ENCODE measurements at regions not wholly inside any gene's neighbourhood (a gene's known extent, or its start where the extent isn't known, plus 50 kb on each side); places are given as distances from the start of the nearest gene placed in this dataset.

- 40% methylated on average over 1 of the region's 1 CpG for WGBS (ENCODE audit: insufficient coverage)
- Histone ChIP-seq H3K4me3 (ENCODE audit: control extremely low read depth in 1 of 5, extremely low read depth in 1 of 5, insufficient read depth in 1 of 5, low read depth in 2 of 5, low read length in 4 of 5) (no peak overlapping the region), H4K20me1 (ENCODE audit: control insufficient read depth, insufficient read depth, low read length, poor library complexity, severe bottlenecking) (no peaks in the 10 kb centered on the region), H3K36me3 (replicated peaks in 1 of 2; ENCODE audit: control extremely low read depth in 1 of 2, control insufficient read depth in 1 of 2, extremely low read depth in 1 of 2, insufficient read depth in 2 of 2, low read length in 1 of 2) (no peaks in the 10 kb centered on the region), H3K27me3 (replicated peaks in 1 of 4; ENCODE audit: control extremely low read depth in 1 of 4, control insufficient read depth in 3 of 4, insufficient read depth in 4 of 4, low read length in 3 of 4) (no peaks in the 10 kb centered on the region), H3K27ac (ENCODE audit: low read length in 2 of 2) (no peak overlapping the region), H2AFZ (ENCODE audit: insufficient read depth, low read depth, low read length, poor library complexity, severe bottlenecking) (no peak overlapping the region), H3K4me1 (ENCODE audit: control insufficient read depth in 2 of 2, insufficient read depth in 2 of 2, low read length in 2 of 2) (no peaks in the 10 kb centered on the region), H3K9ac (ENCODE audit: low read length) (no peak overlapping the region), H3K79me2 (ENCODE audit: control insufficient read depth, insufficient read depth, low read length) (no peaks in the 10 kb centered on the region), H3K4me2 (replicated peaks; ENCODE audit: low read depth, low read length, poor library complexity, severe bottlenecking) (no peak overlapping the region), H3K9me3 (ENCODE audit: control extremely low read depth in 1 of 3, control insufficient read depth in 2 of 3, insufficient read depth in 1 of 3, low read length in 2 of 3) (no peaks in the 10 kb centered on the region)
- Mint-ChIP-seq H3K27me3 (no peaks in the 10 kb centered on the region), H3K9me3 (ENCODE audit: insufficient read depth) (no peaks in the 10 kb centered on the region), H3K27ac (no peak overlapping the region), H3K4me3 (no peak overlapping the region), H3K4me1 (no peaks in the 10 kb centered on the region)
- TF ChIP-seq CTCF (IDR thresholded peaks at IDR 0.05) (no peak), EZH2 (IDR thresholded peaks at IDR 0.05; ENCODE audit: borderline replicate concordance, insufficient read depth, low read depth, low read length, poor library complexity, severe bottlenecking) (no peak)
- POLR2A ChIA-PET: no interaction called here
- CTCF ChIA-PET: no interaction called here
- DNase-seq (no peak), ATAC-seq (ENCODE audit: low read depth) (no peak)
- intact Hi-C loops (cut with micrococcal nuclease): no loop called here
These were observed 54.4 kb upstream of the ACTRT1 start for GRCh38 chrX:128106630-128107029.

GRCh38 chrX:128105659-128106058 lies 53.5 kb upstream of the ACTRT1 start:
- ATAC-seq (ENCODE audit: low read depth): no peak
- no peaks in the 10 kb centered on the region for H3K9me3 ChIP-seq (ENCODE audit: control extremely low read depth in 1 of 3, control insufficient read depth in 2 of 3, insufficient read depth in 1 of 3, low read length in 2 of 3)
- intact Hi-C loops (cut with micrococcal nuclease): no loop called here

More at GRCh38 chrX:128105659-128106058, 53.5 kb upstream of the ACTRT1 start:
- Histone ChIP-seq H3K4me2 (replicated peaks; ENCODE audit: low read depth, low read length, poor library complexity, severe bottlenecking) (no peak overlapping the region), H3K27me3 (replicated peaks in 1 of 4; ENCODE audit: control extremely low read depth in 1 of 4, control insufficient read depth in 3 of 4, insufficient read depth in 4 of 4, low read length in 3 of 4) (no peaks in the 10 kb centered on the region), H4K20me1 (ENCODE audit: control insufficient read depth, insufficient read depth, low read length, poor library complexity, severe bottlenecking) (no peaks in the 10 kb centered on the region), H3K27ac (ENCODE audit: low read length in 2 of 2) (no peak overlapping the region), H2AFZ (ENCODE audit: insufficient read depth, low read depth, low read length, poor library complexity, severe bottlenecking) (no peak overlapping the region), H3K4me1 (ENCODE audit: control insufficient read depth in 2 of 2, insufficient read depth in 2 of 2, low read length in 2 of 2) (no peaks in the 10 kb centered on the region), H3K9ac (ENCODE audit: low read length) (no peak overlapping the region), H3K36me3 (replicated peaks in 1 of 2; ENCODE audit: control extremely low read depth in 1 of 2, control insufficient read depth in 1 of 2, extremely low read depth in 1 of 2, insufficient read depth in 2 of 2, low read length in 1 of 2) (no peaks in the 10 kb centered on the region), H3K79me2 (ENCODE audit: control insufficient read depth, insufficient read depth, low read length) (no peaks in the 10 kb centered on the region), H3K4me3 (ENCODE audit: control extremely low read depth in 1 of 5, extremely low read depth in 1 of 5, insufficient read depth in 1 of 5, low read depth in 2 of 5, low read length in 4 of 5) (no peak overlapping the region)
- no peaks in the 10 kb centered on the region for H3K27me3 Mint-ChIP-seq
- H3K4me3 Mint-ChIP-seq: no peak overlapping the region
- no peaks in the 10 kb centered on the region for H3K9me3 Mint-ChIP-seq (ENCODE audit: insufficient read depth)
- POLR2A ChIA-PET: no interaction called here
- TF ChIP-seq CTCF (IDR thresholded peaks at IDR 0.05) (no peak), EZH2 (IDR thresholded peaks at IDR 0.05; ENCODE audit: borderline replicate concordance, insufficient read depth, low read depth, low read length, poor library complexity, severe bottlenecking) (no peak)
- CTCF ChIA-PET: no interaction called here
- no peak for DNase-seq
- no peak overlapping the region for H3K27ac Mint-ChIP-seq
- H3K4me1 Mint-ChIP-seq: no peaks in the 10 kb centered on the region
